ENCODE measurements at regions not wholly inside any gene's neighbourhood (a gene's known extent, or its start where the extent isn't known, plus 50 kb on each side); places are given as distances from the start of the nearest gene placed in this dataset.

- no peak for DNase-seq (ENCODE audit: low read depth, low spot score)
- peaks cover 20% of the 10 kb centered on the region for H3K4me1 Mint-ChIP-seq
- no peak overlapping the region for H3K4me3 Mint-ChIP-seq
- no peaks in the 10 kb centered on the region for H3K36me3 Mint-ChIP-seq (ENCODE audit: low read depth)
- TF ChIP-seq CTCF (conservative IDR thresholded peaks at IDR 0.05), result no peak
- H3K27ac Mint-ChIP-seq (ENCODE audit: unreplicated experiment), result no peak overlapping the region
- H3K27me3 Mint-ChIP-seq (ENCODE audit: low read depth), result peaks cover 21% of the 10 kb centered on the region
- no peaks in the 10 kb centered on the region for H3K9me3 Mint-ChIP-seq
Measured at GRCh38 chr10:129090618-129091366, 376.2 kb upstream of the MGMT start.

- no peaks in the 10 kb centered on the region for H3K36me3 Mint-ChIP-seq (ENCODE audit: low read depth)
- no peak overlapping the region for H3K4me3 Mint-ChIP-seq
- TF ChIP-seq CTCF (conservative IDR thresholded peaks at IDR 0.05), result no peak
- DNase-seq (ENCODE audit: low read depth, low spot score), result no peak
- H3K27ac Mint-ChIP-seq (ENCODE audit: unreplicated experiment), result no peak overlapping the region
- no peaks in the 10 kb centered on the region for H3K9me3 Mint-ChIP-seq
- peaks cover 23% of the 10 kb centered on the region for H3K27me3 Mint-ChIP-seq (ENCODE audit: low read depth)
- peaks cover 20% of the 10 kb centered on the region for H3K4me1 Mint-ChIP-seq
Measured at GRCh38 chr10:129093641-129094040, 373.4 kb upstream of the MGMT start.

- no peaks in the 10 kb centered on the region for H3K9me3 Mint-ChIP-seq
- no peak for TF ChIP-seq CTCF (conservative IDR thresholded peaks at IDR 0.05)
- peaks cover 18% of the 10 kb centered on the region for H3K27me3 Mint-ChIP-seq (ENCODE audit: low read depth)
- peaks cover 20% of the 10 kb centered on the region for H3K4me1 Mint-ChIP-seq
- DNase-seq (ENCODE audit: low read depth, low spot score), result no peak
- no peak overlapping the region for H3K4me3 Mint-ChIP-seq
- H3K27ac Mint-ChIP-seq (ENCODE audit: unreplicated experiment), result no peak overlapping the region
- H3K36me3 Mint-ChIP-seq (ENCODE audit: low read depth), result no peaks in the 10 kb centered on the region
Measured at GRCh38 chr10:129094233-129094632, 372.8 kb upstream of the MGMT start.

GRCh38 chr10:129094861-129095260 lies 372.2 kb upstream of the MGMT start:
- TF ChIP-seq CTCF (conservative IDR thresholded peaks at IDR 0.05), result no peak
- DNase-seq (ENCODE audit: low read depth, low spot score), result no peak
- peaks cover 16% of the 10 kb centered on the region for H3K4me1 Mint-ChIP-seq
- no peak overlapping the region for H3K27ac Mint-ChIP-seq (ENCODE audit: unreplicated experiment)
- H3K27me3 Mint-ChIP-seq (ENCODE audit: low read depth), result peaks cover 15% of the 10 kb centered on the region
- no peaks in the 10 kb centered on the region for H3K36me3 Mint-ChIP-seq (ENCODE audit: low read depth)
- H3K4me3 Mint-ChIP-seq, result no peak overlapping the region
- no peaks in the 10 kb centered on the region for H3K9me3 Mint-ChIP-seq

GRCh38 chr10:129095680-129096064 lies 371.4 kb upstream of the MGMT start:
- Mint-ChIP-seq H3K4me3 (no peak overlapping the region), H3K4me1 (peaks cover 8% of the 10 kb centered on the region), H3K27me3 (ENCODE audit: low read depth) (peaks cover 15% of the 10 kb centered on the region)

More at GRCh38 chr10:129095680-129096064, 371.4 kb upstream of the MGMT start:
- H3K9me3 Mint-ChIP-seq, result no peaks in the 10 kb centered on the region
- no peaks in the 10 kb centered on the region for H3K36me3 Mint-ChIP-seq (ENCODE audit: low read depth)
- no peak for DNase-seq (ENCODE audit: low read depth, low spot score)
- no peak overlapping the region for H3K27ac Mint-ChIP-seq (ENCODE audit: unreplicated experiment)
- no peak for TF ChIP-seq CTCF (conservative IDR thresholded peaks at IDR 0.05)

All from neural crest cell (in vitro differentiated cells).